AG04450 (cell line): ENCODE measurements at regions not wholly inside any gene's neighbourhood (a gene's known extent, or its start where the extent isn't known, plus 50 kb on each side); places are given as distances from the start of the nearest gene placed in this dataset. TPM values are rescaled to one million over a fixed set of nuclear protein-coding genes. Genes with fewer than 3 reads are reported as not detected.

ENCODE experiments used
- CTCF ChIA-PET: fragments of 300-600, 350-600 bp; formaldehyde crosslinking; extraction: SDS; loops from one replicate; lab custom pipeline; 2022; ENCODE audit warnings: antibody characterized with exemption, inconsistent platforms; lab: Charles Lee
- POLR2A ChIA-PET: fragments of 350-600 bp; formaldehyde crosslinking; extraction: SDS; loops from one replicate; lab custom pipeline; 2021; ENCODE audit warnings: antibody characterized with exemption, inconsistent platforms; lab: Yijun Ruan, JAX
- DNase-seq: peaks from one replicate; pipeline ENCODE4 v3.0.0-alpha.2; 2011; ENCODE audit warnings: low read depth, low spot score
- H3K27ac ChIP-seq: one replicate; pipeline ENCODE4 v1.5.1; 2012; ENCODE audit warnings: low read depth, low read length, control low read depth
- H3K27me3 ChIP-seq: one replicate; pipeline ENCODE4 v1.6.0; 2012; ENCODE audit warnings: low read length; ENCODE audit not compliant: control insufficient read depth, insufficient read depth
- H3K4me3 ChIP-seq: 2 replicates; pipeline ENCODE4 v1.5.1; 2011; ENCODE audit warnings: mild to moderate bottlenecking, low read depth, low read length, control low read depth
- H3K9me3 ChIP-seq: 2 replicates; pipeline ENCODE4 v1.5.1; 2012; ENCODE audit warnings: low read length; ENCODE audit not compliant: control insufficient read depth, insufficient read depth
- CTCF ChIP-seq: IDR thresholded peaks from 2 replicates; pipeline ENCODE4 v1.5.1; 2011; ENCODE audit warnings: low read depth, low read length, control low read depth, inconsistent platforms
- small RNA-seq: library from RNA; depleted of rRNA; stranded (forward); fragments of <200 nt; gene quantifications from one replicate; pipeline ENCODE3, GENCODE V24; 2012; ENCODE audit warnings: low read depth; ENCODE audit not compliant: insufficient read length

- TF ChIP-seq CTCF, result no peak
- Histone ChIP-seq H3K4me3 (no peak overlapping the region), H3K9me3 (no peaks in the 10 kb centered on the region), H3K27ac (no peak overlapping the region), H3K27me3 (peaks cover 3% of the 10 kb centered on the region)
- ChIA-PET POLR2A (no interaction called here), CTCF (no interaction called here)
- DNase-seq, result no peak
Measured at GRCh38 chr6:15712797-15713196, 50.0 kb upstream of the DTNBP1 start.

Small RNA genes in the stretch of these regions (small RNA-seq; reads per million reads assigned to genes)
- not detected for gene AL365265.1
